ENCODE measurements at regions not wholly inside any gene's neighbourhood (a gene's known extent, or its start where the extent isn't known, plus 50 kb on each side); places are given as distances from the start of the nearest gene placed in this dataset.

DNA sequence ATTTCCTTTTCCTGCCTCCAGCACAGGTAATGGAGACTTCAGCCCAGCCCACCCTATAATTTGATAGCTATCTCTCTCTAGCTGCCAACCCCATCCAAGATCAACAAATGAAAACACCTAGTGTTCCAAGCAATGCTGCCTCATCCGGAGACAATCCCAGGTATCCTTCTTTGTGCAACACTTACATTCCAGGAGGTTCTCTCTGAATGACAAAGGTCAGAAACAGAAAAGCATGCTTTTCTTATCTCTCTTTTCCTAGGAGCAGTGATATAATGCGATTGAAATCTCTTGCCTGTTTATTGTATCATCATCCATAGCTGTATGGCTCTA, 699.3 kb downstream of the INHBA start:
- WGBS (ENCODE audit: insufficient coverage, insufficient replicate concordance, low lambda C conversion rate, missing lambda C conversion rate) = 50% methylated on average over 2 of the region's 2 CpGs
- H3K4me3 ChIP-seq = no peak overlapping the region
- ATAC-seq (no peak), FAIRE-seq (no peak), DNase-seq (ENCODE audit: low read depth, low spot score) (no peak)
- H3K9me3 ChIP-seq (replicated peaks; ENCODE audit: control insufficient read depth, insufficient read depth, low read length) = no peaks in the 10 kb centered on the region
- no peaks in the 10 kb centered on the region for H3K4me1 ChIP-seq (ENCODE audit: control insufficient read depth, insufficient read depth, low read length)
- intact Hi-C loops (cut with micrococcal nuclease; ENCODE audit: unreplicated experiment) = loop anchor here (5.0 kb wide), 1 partner anchor 694 kb away; no protein-coding TSS in a partner anchor
- no peaks in the 10 kb centered on the region; a peak in 1 of 4 replicates for H3K27me3 ChIP-seq (replicated peaks in 1 of 2; ENCODE audit: control insufficient read depth in 2 of 2, insufficient read depth in 2 of 2, low read length in 1 of 2)
- H3K36me3 ChIP-seq (ENCODE audit: control insufficient read depth in 2 of 2, insufficient read depth in 2 of 2, low read length in 1 of 2) = no peaks in the 10 kb centered on the region
- no peak overlapping the region for H3K27ac ChIP-seq (ENCODE audit: control insufficient read depth, insufficient read depth)
- H3K79me2 ChIP-seq (ENCODE audit: control insufficient read depth, insufficient read depth, low read length) = no peaks in the 10 kb centered on the region
- no TSS peak for BruUV-seq (replicated peaks)
- POLR2A ChIA-PET = interaction anchor here (1.0 kb wide), 1 partner anchor 701 kb away, joined by 3 read pairs; no protein-coding TSS in a partner anchor
- CTCF ChIA-PET = interaction anchor here (0.6 to 3.9 kb wide), 35 partner anchors 8 to 1415 kb away, joined by 3 to 36 read pairs (median 4); no protein-coding TSS in a partner anchor
- H2AFZ ChIP-seq (ENCODE audit: control insufficient read depth, low read depth, low read length) = no peak overlapping the region
- H3K9ac ChIP-seq (ENCODE audit: control insufficient read depth, insufficient read depth, low read length) = no peak overlapping the region
- in situ Hi-C loops (cut with MboI) = loop anchor here (10.0 kb wide), 1 partner anchor 691 kb away; no protein-coding TSS in a partner anchor
- RAD21 ChIA-PET (ENCODE audit: unreplicated experiment) = interaction anchor here (0.6 to 2.6 kb wide), 7 partner anchors 30 to 1107 kb away, joined by 3 to 21 read pairs (median 3); no protein-coding TSS in a partner anchor
- H4K20me1 ChIP-seq (ENCODE audit: control insufficient read depth, insufficient read depth) = no peaks in the 10 kb centered on the region
- SMC1A ChIA-PET (ENCODE audit: uncharacterized antibody, unreplicated experiment) = interaction anchor here (0.7 to 3.0 kb wide), 15 partner anchors 8 to 707 kb away, joined by 3 to 23 read pairs (median 4); partner anchors contain the start of gene INHBA
- H3K4me2 ChIP-seq (ENCODE audit: control insufficient read depth, insufficient read depth) = no peak overlapping the region
- TF ChIP-seq BHLHE40 (IDR thresholded peaks at IDR 0.05; ENCODE audit: borderline replicate concordance in 1 of 2, low read depth in 2 of 2, low read length in 1 of 2) = no peak
- TF ChIP-seq NBN (IDR thresholded peaks at IDR 0.05) = no peak
- TF ChIP-seq SUPT20H (IDR thresholded peaks at IDR 0.05; ENCODE audit: borderline replicate concordance, control insufficient read depth, low read depth, low read length) = no peak
- TF ChIP-seq SIN3A (IDR thresholded peaks at IDR 0.05; ENCODE audit: low read depth, low read length) = no peak
- no peak for TF ChIP-seq ZNF217 (IDR thresholded peaks at IDR 0.05)
- no peak for TF ChIP-seq NRF1 (conservative IDR thresholded peaks at IDR 0.05; ENCODE audit: low read depth, low read length)
- TF ChIP-seq, protein P1, sequence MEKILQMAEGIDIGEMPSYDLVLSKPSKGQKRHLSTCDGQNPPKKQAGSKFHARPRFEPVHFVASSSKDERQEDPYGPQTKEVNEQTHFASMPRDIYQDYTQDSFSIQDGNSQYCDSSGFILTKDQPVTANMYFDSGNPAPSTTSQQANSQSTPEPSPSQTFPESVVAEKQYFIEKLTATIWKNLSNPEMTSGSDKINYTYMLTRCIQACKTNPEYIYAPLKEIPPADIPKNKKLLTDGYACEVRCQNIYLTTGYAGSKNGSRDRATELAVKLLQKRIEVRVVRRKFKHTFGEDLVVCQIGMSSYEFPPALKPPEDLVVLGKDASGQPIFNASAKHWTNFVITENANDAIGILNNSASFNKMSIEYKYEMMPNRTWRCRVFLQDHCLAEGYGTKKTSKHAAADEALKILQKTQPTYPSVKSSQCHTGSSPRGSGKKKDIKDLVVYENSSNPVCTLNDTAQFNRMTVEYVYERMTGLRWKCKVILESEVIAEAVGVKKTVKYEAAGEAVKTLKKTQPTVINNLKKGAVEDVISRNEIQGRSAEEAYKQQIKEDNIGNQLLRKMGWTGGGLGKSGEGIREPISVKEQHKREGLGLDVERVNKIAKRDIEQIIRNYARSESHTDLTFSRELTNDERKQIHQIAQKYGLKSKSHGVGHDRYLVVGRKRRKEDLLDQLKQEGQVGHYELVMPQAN (conservative IDR thresholded peaks at IDR 0.05) = no peak
- TF ChIP-seq SIX5 (IDR thresholded peaks at IDR 0.05; ENCODE audit: low read depth, low read length, severe bottlenecking) = no peak
- no peak for TF ChIP-seq GATAD2B (conservative IDR thresholded peaks at IDR 0.05; ENCODE audit: low read depth)
- TF ChIP-seq, protein P2, sequence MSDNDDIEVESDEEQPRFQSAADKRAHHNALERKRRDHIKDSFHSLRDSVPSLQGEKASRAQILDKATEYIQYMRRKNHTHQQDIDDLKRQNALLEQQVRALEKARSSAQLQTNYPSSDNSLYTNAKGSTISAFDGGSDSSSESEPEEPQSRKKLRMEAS (IDR thresholded peaks at IDR 0.05; ENCODE audit: low read depth, low read length) = no peak
- TF ChIP-seq, protein P3, sequence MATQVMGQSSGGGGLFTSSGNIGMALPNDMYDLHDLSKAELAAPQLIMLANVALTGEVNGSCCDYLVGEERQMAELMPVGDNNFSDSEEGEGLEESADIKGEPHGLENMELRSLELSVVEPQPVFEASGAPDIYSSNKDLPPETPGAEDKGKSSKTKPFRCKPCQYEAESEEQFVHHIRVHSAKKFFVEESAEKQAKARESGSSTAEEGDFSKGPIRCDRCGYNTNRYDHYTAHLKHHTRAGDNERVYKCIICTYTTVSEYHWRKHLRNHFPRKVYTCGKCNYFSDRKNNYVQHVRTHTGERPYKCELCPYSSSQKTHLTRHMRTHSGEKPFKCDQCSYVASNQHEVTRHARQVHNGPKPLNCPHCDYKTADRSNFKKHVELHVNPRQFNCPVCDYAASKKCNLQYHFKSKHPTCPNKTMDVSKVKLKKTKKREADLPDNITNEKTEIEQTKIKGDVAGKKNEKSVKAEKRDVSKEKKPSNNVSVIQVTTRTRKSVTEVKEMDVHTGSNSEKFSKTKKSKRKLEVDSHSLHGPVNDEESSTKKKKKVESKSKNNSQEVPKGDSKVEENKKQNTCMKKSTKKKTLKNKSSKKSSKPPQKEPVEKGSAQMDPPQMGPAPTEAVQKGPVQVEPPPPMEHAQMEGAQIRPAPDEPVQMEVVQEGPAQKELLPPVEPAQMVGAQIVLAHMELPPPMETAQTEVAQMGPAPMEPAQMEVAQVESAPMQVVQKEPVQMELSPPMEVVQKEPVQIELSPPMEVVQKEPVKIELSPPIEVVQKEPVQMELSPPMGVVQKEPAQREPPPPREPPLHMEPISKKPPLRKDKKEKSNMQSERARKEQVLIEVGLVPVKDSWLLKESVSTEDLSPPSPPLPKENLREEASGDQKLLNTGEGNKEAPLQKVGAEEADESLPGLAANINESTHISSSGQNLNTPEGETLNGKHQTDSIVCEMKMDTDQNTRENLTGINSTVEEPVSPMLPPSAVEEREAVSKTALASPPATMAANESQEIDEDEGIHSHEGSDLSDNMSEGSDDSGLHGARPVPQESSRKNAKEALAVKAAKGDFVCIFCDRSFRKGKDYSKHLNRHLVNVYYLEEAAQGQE (IDR thresholded peaks at IDR 0.05; ENCODE audit: low read depth, low read length) = no peak
- TF ChIP-seq, protein P4, sequence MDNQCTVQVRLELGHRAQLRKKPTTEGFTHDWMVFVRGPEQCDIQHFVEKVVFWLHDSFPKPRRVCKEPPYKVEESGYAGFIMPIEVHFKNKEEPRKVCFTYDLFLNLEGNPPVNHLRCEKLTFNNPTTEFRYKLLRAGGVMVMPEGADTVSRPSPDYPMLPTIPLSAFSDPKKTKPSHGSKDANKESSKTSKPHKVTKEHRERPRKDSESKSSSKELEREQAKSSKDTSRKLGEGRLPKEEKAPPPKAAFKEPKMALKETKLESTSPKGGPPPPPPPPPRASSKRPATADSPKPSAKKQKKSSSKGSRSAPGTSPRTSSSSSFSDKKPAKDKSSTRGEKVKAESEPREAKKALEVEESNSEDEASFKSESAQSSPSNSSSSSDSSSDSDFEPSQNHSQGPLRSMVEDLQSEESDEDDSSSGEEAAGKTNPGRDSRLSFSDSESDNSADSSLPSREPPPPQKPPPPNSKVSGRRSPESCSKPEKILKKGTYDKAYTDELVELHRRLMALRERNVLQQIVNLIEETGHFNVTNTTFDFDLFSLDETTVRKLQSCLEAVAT (IDR thresholded peaks at IDR 0.05) = no peak
- TF ChIP-seq HDGF (IDR thresholded peaks at IDR 0.05) = no peak
- TF ChIP-seq, protein P5, sequence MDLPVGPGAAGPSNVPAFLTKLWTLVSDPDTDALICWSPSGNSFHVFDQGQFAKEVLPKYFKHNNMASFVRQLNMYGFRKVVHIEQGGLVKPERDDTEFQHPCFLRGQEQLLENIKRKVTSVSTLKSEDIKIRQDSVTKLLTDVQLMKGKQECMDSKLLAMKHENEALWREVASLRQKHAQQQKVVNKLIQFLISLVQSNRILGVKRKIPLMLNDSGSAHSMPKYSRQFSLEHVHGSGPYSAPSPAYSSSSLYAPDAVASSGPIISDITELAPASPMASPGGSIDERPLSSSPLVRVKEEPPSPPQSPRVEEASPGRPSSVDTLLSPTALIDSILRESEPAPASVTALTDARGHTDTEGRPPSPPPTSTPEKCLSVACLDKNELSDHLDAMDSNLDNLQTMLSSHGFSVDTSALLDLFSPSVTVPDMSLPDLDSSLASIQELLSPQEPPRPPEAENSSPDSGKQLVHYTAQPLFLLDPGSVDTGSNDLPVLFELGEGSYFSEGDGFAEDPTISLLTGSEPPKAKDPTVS (IDR thresholded peaks at IDR 0.05; ENCODE audit: low read depth, low read length) = no peak
- TF ChIP-seq JUND (IDR thresholded peaks at IDR 0.05; ENCODE audit: low read depth, low read length) = no peak
- no peak for TF ChIP-seq CREM (IDR thresholded peaks at IDR 0.05; ENCODE audit: low read depth)
- no peak for TF ChIP-seq BACH1 (IDR thresholded peaks at IDR 0.05; ENCODE audit: borderline replicate concordance)

Measured in GM12878 (cell line).